Upper lobe of right lung (tissue), 1 donor: ENCODE measurements at regions not wholly inside any gene's neighbourhood (a gene's known extent, or its start where the extent isn't known, plus 50 kb on each side); places are given as distances from the start of the nearest gene placed in this dataset.

Source experiments
- ATAC-seq: fragments of 200-7000 bp; cut with Tn5 transposase; one replicate; pipeline ENCODE4 v1.9.1; 2020; ENCODE audit warnings: mild to moderate bottlenecking, moderate library complexity
- DNase-seq: peaks from one replicate; pipeline ENCODE4 v3.0.0-alpha.2; 2020
- H3K27ac ChIP-seq: fragments of 200-600 bp; one replicate; pipeline ENCODE4 v1.8.0; 2022
- H3K27me3 ChIP-seq: fragments of 200-600 bp; one replicate; pipeline ENCODE4 v1.8.0; 2022; ENCODE audit warnings: mild to moderate bottlenecking
- H3K36me3 ChIP-seq: fragments of 200-600 bp; one replicate; pipeline ENCODE4 v1.8.0; 2022
- H3K4me1 ChIP-seq: fragments of 200-600 bp; one replicate; pipeline ENCODE4 v1.8.0; 2022
- H3K4me3 ChIP-seq: fragments of 200-600 bp; one replicate; pipeline ENCODE4 v1.8.0; 2022; ENCODE audit warnings: mild to moderate bottlenecking
- H3K9me3 ChIP-seq: fragments of 200-600 bp; one replicate; pipeline ENCODE4 v1.8.0; 2022
- CTCF ChIP-seq: fragments of 200-600 bp; IDR thresholded peaks from one replicate; pipeline ENCODE4 v1.8.0; 2022; ENCODE audit warnings: antibody characterized with exemption
- intact Hi-C: fragments of 100-400 bp; cut with DNase I; formaldehyde crosslinking; loops from one replicate; pipeline ENCODE4 v1.11.0; 2022
- donor health status: DM: no; HTN: yes; CAD: no; lungs with severe emphysema.

DNA sequence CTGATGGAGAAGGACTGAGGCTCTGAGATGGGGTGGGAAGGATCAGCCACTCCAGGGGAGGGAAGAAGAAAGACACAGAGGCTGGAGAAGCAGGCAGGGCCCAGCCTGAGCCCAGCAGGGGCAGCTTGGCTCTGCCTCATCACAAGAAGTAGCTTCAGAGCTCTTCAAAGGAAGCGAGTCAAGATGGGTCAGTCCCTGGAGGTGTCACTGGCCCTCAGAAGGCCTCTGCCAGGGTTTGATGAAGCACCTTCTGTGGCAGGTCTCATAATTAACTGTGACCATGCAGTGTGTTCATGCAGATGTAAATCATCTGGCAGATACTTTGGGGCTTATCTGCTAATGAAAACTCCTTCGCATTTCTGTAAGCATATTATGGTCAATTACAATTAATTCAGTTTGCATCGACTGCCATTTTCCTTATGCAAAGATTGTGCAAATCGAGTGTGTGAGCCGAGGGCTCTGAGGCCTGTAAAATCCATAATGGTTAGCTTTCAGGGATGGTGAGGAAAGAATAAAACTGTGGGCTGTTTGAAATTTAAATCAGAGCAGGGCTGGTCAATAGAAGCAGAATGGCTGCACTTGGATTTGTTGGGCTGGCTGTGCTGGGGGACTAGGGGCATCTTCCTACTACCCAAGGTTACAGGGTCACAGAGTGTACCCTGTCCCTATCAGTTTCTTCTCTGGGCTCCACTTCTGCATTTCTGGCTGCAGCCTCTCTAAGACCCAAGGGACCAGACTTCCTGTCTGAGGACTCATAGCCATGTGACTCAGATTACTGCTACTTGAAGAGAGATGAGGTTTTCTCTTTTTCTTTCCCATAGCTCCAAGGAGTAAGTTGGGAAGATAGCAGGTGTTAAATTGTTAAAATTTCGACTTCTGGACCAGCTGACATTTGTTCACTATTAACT lies 376.6 kb downstream of the DHX35 start:
- ATAC-seq (peak; percentile 70), DNase-seq (no peak)
- H3K27ac ChIP-seq: no peak overlapping the region
- intact Hi-C loops: no loop called here
- H3K4me3 ChIP-seq: no peak overlapping the region
- H3K4me1 ChIP-seq: no peaks in the 10 kb centered on the region
- no peaks in the 10 kb centered on the region for H3K9me3 ChIP-seq
- H3K36me3 ChIP-seq: no peaks in the 10 kb centered on the region
- TF ChIP-seq CTCF: no peak
- no peaks in the 10 kb centered on the region for H3K27me3 ChIP-seq

GRCh38 chr20:39333211-39333610 lies 371.1 kb downstream of the DHX35 start:
- no peak overlapping the region for H3K4me3 ChIP-seq
- H3K4me1 ChIP-seq: no peaks in the 10 kb centered on the region
- no peaks in the 10 kb centered on the region for H3K27me3 ChIP-seq
- ATAC-seq: no peak
- no peak for DNase-seq
- no peaks in the 10 kb centered on the region for H3K9me3 ChIP-seq
- no peak for TF ChIP-seq CTCF
- H3K36me3 ChIP-seq: no peaks in the 10 kb centered on the region
- intact Hi-C loops: no loop called here
- H3K27ac ChIP-seq: no peak overlapping the region

- ATAC-seq (no peak), DNase-seq (no peak)
- intact Hi-C loops: no loop called here
- H3K27me3 ChIP-seq: no peaks in the 10 kb centered on the region
- H3K36me3 ChIP-seq: no peaks in the 10 kb centered on the region
- H3K4me1 ChIP-seq: no peaks in the 10 kb centered on the region
- H3K9me3 ChIP-seq: no peaks in the 10 kb centered on the region
- TF ChIP-seq CTCF: no peak
- no peak overlapping the region for H3K27ac ChIP-seq
- no peak overlapping the region for H3K4me3 ChIP-seq
Observed at GRCh38 chr20:39328347-39328746, 366.2 kb downstream of the DHX35 start.

GRCh38 chr20:39326050-39326449 lies 363.9 kb downstream of the DHX35 start:
- Histone ChIP-seq H3K36me3 (no peaks in the 10 kb centered on the region), H3K4me3 (no peak overlapping the region), H3K27ac (no peak overlapping the region), H3K9me3 (no peaks in the 10 kb centered on the region), H3K27me3 (no peaks in the 10 kb centered on the region), H3K4me1 (no peaks in the 10 kb centered on the region)
- intact Hi-C loops: no loop called here
- DNase-seq (no peak), ATAC-seq (no peak)
- no peak for TF ChIP-seq CTCF

DNA sequence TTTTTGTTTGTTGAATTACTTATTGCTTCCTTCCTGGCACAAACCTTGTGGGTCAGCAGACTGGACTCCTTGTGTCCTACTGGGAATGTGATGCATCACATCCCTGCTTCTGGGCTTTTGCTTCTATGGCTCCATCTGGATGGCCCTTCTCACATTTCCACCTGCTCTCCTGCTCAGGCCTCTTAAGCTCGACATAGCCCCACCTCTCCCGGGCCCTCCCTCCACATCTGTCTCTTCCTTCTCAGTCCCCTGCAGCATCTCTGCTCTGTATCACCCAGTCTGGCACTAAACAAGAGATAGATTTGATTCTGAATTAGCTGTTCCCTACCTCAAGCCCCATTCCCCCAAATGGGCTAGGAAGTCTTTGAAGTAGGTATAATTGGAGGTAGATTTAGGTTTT lies 356.8 kb downstream of the DHX35 start:
- Histone ChIP-seq H3K9me3 (no peaks in the 10 kb centered on the region), H3K36me3 (no peaks in the 10 kb centered on the region), H3K27ac (no peak overlapping the region), H3K4me3 (no peak overlapping the region), H3K4me1 (no peaks in the 10 kb centered on the region), H3K27me3 (no peaks in the 10 kb centered on the region)
- TF ChIP-seq CTCF: no peak
- intact Hi-C loops: no loop called here
- ATAC-seq (no peak), DNase-seq (no peak)
